ENCODE measurements at regions not wholly inside any gene's neighbourhood (a gene's known extent, or its start where the extent isn't known, plus 50 kb on each side); places are given as distances from the start of the nearest gene placed in this dataset.
"Not testable (repeated sequence)": the region's sequence is repeated elsewhere in the genome, so short reads cannot be mapped to it uniquely, and the experiment has no call there.

GRCh38 chr13:88189728-88190127 lies 518.6 kb downstream of the SLITRK5 start:
- DNase-seq (ENCODE audit: low spot score): no peak
- no peak for FAIRE-seq

GRCh38 chr13:88196106-88196505 lies 524.9 kb downstream of the SLITRK5 start:
- no peak for FAIRE-seq
- no peak for DNase-seq (ENCODE audit: low spot score)

- FAIRE-seq (peak; percentile 73), DNase-seq (ENCODE audit: low spot score) (peak; percentile 56)
Measured at GRCh38 chr13:88217372-88217771, 546.2 kb downstream of the SLITRK5 start.

- FAIRE-seq (no peak), DNase-seq (ENCODE audit: low spot score) (no peak)
Measured at GRCh38 chr13:88217883-88218282, 546.7 kb downstream of the SLITRK5 start.

- DNase-seq (ENCODE audit: low spot score) (no peak), FAIRE-seq (no peak)
Measured at GRCh38 chr13:88223958-88224357, 552.8 kb downstream of the SLITRK5 start.

GRCh38 chr13:88235441-88235840 lies 564.3 kb downstream of the SLITRK5 start:
- FAIRE-seq (peak; percentile 48), DNase-seq (ENCODE audit: low spot score) (no peak)

- DNase-seq (ENCODE audit: low spot score) (no peak), FAIRE-seq (no peak)
Measured at GRCh38 chr13:88246239-88246638, 575.1 kb downstream of the SLITRK5 start.

- no peak for FAIRE-seq
- no peak for DNase-seq (ENCODE audit: low spot score)
Measured at GRCh38 chr13:88248393-88248792, 577.2 kb downstream of the SLITRK5 start.

- FAIRE-seq: no peak
Measured at GRCh38 chr13:88257706-88258105, 586.5 kb downstream of the SLITRK5 start.

GRCh38 chr13:88263808-88264207 lies 592.6 kb downstream of the SLITRK5 start:
- FAIRE-seq (no peak), DNase-seq (ENCODE audit: low spot score) (no peak)

More at GRCh38 chr13:88257706-88258105, 586.5 kb downstream of the SLITRK5 start:
- peak; percentile 60 for DNase-seq (ENCODE audit: low spot score)

- no peak for FAIRE-seq
Measured at GRCh38 chr13:88281841-88282240, 610.7 kb downstream of the SLITRK5 start.

GRCh38 chr13:88285329-88285728 lies 614.2 kb downstream of the SLITRK5 start:
- DNase-seq (ENCODE audit: low spot score): no peak
- no peak for FAIRE-seq

More at GRCh38 chr13:88281841-88282240, 610.7 kb downstream of the SLITRK5 start:
- DNase-seq (ENCODE audit: low spot score): no peak

- no peak for DNase-seq (ENCODE audit: low spot score)
- FAIRE-seq: no peak
Measured at GRCh38 chr13:88288326-88288725, 617.2 kb downstream of the SLITRK5 start.

GRCh38 chr13:88291731-88292130 lies 620.6 kb downstream of the SLITRK5 start:
- FAIRE-seq; DNase-seq (ENCODE audit: low spot score): not testable (repeated sequence)

- FAIRE-seq: no peak
Measured at GRCh38 chr13:88294368-88294767, 623.2 kb downstream of the SLITRK5 start.

GRCh38 chr13:88303157-88303556 lies 632.0 kb downstream of the SLITRK5 start:
- DNase-seq (ENCODE audit: low spot score): no peak
- FAIRE-seq: no peak

More at GRCh38 chr13:88294368-88294767, 623.2 kb downstream of the SLITRK5 start:
- no peak for DNase-seq (ENCODE audit: low spot score)

- no peak for FAIRE-seq
- DNase-seq (ENCODE audit: low spot score): no peak
Measured at GRCh38 chr13:88303605-88304004, 632.4 kb downstream of the SLITRK5 start.

GRCh38 chr13:88314496-88314895 lies 643.3 kb downstream of the SLITRK5 start:
- no peak for DNase-seq (ENCODE audit: low spot score)
- FAIRE-seq: no peak

GRCh38 chr13:88329066-88329465 lies 657.9 kb downstream of the SLITRK5 start:
- DNase-seq (ENCODE audit: low spot score): no peak
- no peak for FAIRE-seq

GRCh38 chr13:88339271-88339741 lies 668.1 kb downstream of the SLITRK5 start:
- no peak for DNase-seq (ENCODE audit: low spot score)
- no peak for FAIRE-seq

- DNase-seq (ENCODE audit: low spot score) (no peak), FAIRE-seq (no peak)
Measured at GRCh38 chr13:88345171-88345847, 674.1 kb downstream of the SLITRK5 start.

- FAIRE-seq: no peak
- no peak for DNase-seq (ENCODE audit: low spot score)
Measured at GRCh38 chr13:88360761-88361160, 689.6 kb downstream of the SLITRK5 start.

- DNase-seq (ENCODE audit: low spot score) (no peak), FAIRE-seq (no peak)
Measured at GRCh38 chr13:88369866-88370265, 698.7 kb downstream of the SLITRK5 start.

Measured in RCC 7860 (cell line).